DOHH2 (cell line): ENCODE measurements at regions not wholly inside any gene's neighbourhood (a gene's known extent, or its start where the extent isn't known, plus 50 kb on each side); places are given as distances from the start of the nearest gene placed in this dataset.

Experiments used
- EZH2phosphoT487 ChIP-seq: fragments of 200-600 bp; sonication (generic); IDR thresholded peaks from 2 replicates; pipeline ENCODE4 v1.6.1; 2017; ENCODE audit warnings: borderline replicate concordance, mild to moderate bottlenecking, antibody characterized with exemption, low read length, moderate library complexity, mixed read lengths
- TF ChIP-seq, protein P1 (sequence below): fragments of 200-600 bp; sonication (generic); IDR thresholded peaks from one replicate; pipeline ENCODE4 v1.5.1; 2014; ENCODE audit warnings: antibody characterized with exemption, mild to moderate bottlenecking, low read depth, low read length; ENCODE audit not compliant: poor library complexity, severe bottlenecking

GRCh38 chr5:163321511-163321910, 115.9 kb upstream of the CCNG1 start:
- TF ChIP-seq, protein P1, sequence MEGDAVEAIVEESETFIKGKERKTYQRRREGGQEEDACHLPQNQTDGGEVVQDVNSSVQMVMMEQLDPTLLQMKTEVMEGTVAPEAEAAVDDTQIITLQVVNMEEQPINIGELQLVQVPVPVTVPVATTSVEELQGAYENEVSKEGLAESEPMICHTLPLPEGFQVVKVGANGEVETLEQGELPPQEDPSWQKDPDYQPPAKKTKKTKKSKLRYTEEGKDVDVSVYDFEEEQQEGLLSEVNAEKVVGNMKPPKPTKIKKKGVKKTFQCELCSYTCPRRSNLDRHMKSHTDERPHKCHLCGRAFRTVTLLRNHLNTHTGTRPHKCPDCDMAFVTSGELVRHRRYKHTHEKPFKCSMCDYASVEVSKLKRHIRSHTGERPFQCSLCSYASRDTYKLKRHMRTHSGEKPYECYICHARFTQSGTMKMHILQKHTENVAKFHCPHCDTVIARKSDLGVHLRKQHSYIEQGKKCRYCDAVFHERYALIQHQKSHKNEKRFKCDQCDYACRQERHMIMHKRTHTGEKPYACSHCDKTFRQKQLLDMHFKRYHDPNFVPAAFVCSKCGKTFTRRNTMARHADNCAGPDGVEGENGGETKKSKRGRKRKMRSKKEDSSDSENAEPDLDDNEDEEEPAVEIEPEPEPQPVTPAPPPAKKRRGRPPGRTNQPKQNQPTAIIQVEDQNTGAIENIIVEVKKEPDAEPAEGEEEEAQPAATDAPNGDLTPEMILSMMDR: no peak
- TF ChIP-seq EZH2phosphoT487: no peak
